ENCODE measurements at regions not wholly inside any gene's neighbourhood (a gene's known extent, or its start where the extent isn't known, plus 50 kb on each side); places are given as distances from the start of the nearest gene placed in this dataset.
"Not testable (repeated sequence)": the region's sequence is repeated elsewhere in the genome, so short reads cannot be mapped to it uniquely, and the experiment has no call there.

- Histone ChIP-seq H3K27me3 (no peaks in the 10 kb centered on the region), H3K9me3 (no peaks in the 10 kb centered on the region), H3K36me3 (no peaks in the 10 kb centered on the region), H3K4me3 (no peak overlapping the region), H3K27ac (no peak overlapping the region), H3K4me1 (no peaks in the 10 kb centered on the region)
- no peak for TF ChIP-seq EP300 (IDR thresholded peaks at IDR 0.05; ENCODE audit: low read depth)
- no peak for TF ChIP-seq POLR2AphosphoS5 (IDR thresholded peaks at IDR 0.05)
- no peak for TF ChIP-seq POLR2A (IDR thresholded peaks at IDR 0.05)
- TF ChIP-seq, protein P1, sequence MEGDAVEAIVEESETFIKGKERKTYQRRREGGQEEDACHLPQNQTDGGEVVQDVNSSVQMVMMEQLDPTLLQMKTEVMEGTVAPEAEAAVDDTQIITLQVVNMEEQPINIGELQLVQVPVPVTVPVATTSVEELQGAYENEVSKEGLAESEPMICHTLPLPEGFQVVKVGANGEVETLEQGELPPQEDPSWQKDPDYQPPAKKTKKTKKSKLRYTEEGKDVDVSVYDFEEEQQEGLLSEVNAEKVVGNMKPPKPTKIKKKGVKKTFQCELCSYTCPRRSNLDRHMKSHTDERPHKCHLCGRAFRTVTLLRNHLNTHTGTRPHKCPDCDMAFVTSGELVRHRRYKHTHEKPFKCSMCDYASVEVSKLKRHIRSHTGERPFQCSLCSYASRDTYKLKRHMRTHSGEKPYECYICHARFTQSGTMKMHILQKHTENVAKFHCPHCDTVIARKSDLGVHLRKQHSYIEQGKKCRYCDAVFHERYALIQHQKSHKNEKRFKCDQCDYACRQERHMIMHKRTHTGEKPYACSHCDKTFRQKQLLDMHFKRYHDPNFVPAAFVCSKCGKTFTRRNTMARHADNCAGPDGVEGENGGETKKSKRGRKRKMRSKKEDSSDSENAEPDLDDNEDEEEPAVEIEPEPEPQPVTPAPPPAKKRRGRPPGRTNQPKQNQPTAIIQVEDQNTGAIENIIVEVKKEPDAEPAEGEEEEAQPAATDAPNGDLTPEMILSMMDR (IDR thresholded peaks at IDR 0.05): no peak
- intact Hi-C loops (cut with DNase I; ENCODE audit: low total_unique reads): loop anchor here (2.0 kb wide), 1 partner anchor 202 kb away; no protein-coding TSS in a partner anchor
- DNase-seq: no peak
- in situ Hi-C loops (cut with MboI; ENCODE audit: low pct_ligation_motif_present in 1 of 4, low pct_unique_long_range_greater_than_20kb in 1 of 4, low sequenced_read_pairs in 3 of 4): no loop called here
- WGBS, 2 donors (ENCODE audit: low coverage in 1 of 2): 56% methylated on average over 4 of the region's 4 CpGs; no CpG with 5 or more reads in 1 of the 2 donors
Observed at GRCh38 chrX:118261151-118261550, 84.8 kb upstream of the WDR44 start.

DNA sequence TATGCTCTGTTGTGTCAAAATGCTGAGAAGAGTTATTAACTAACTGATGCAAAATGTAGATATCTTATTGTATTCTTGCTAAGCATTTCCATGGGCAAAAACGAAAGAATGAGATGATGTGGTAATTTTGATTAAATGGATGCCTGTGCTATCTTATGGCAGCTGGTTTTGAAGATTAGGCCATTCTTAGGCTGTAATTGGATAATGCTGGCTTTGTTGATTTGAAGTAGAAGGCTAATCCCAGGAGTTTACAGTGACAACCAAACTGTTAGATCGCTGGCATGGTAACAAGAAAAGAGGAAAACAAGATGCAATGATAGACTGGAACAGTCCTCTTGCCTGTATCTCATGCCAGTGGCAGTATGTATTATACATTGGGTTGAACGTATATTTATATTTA is 74.1 kb upstream of the WDR44 start:
- Histone ChIP-seq H3K9me3 (no peaks in the 10 kb centered on the region), H3K36me3 (no peaks in the 10 kb centered on the region), H3K4me3 (no peak overlapping the region), H3K4me1 (no peaks in the 10 kb centered on the region), H3K27me3 (no peaks in the 10 kb centered on the region), H3K27ac (no peak overlapping the region)
- TF ChIP-seq POLR2A (IDR thresholded peaks at IDR 0.05) (no peak), EP300 (IDR thresholded peaks at IDR 0.05; ENCODE audit: low read depth) (no peak), POLR2AphosphoS5 (IDR thresholded peaks at IDR 0.05) (no peak)
- TF ChIP-seq, protein P1 (IDR thresholded peaks at IDR 0.05): no peak
- no peak for DNase-seq
- WGBS, 2 donors (ENCODE audit: low coverage in 1 of 2): 38 to 62% methylated on average over 1 to 3 of the region's 3 CpGs
- in situ Hi-C loops (cut with MboI; ENCODE audit: low pct_ligation_motif_present in 1 of 4, low pct_unique_long_range_greater_than_20kb in 1 of 4, low sequenced_read_pairs in 3 of 4) (no loop called here), intact Hi-C loops (cut with DNase I; ENCODE audit: low total_unique reads) (no loop called here)

GRCh38 chrX:118272242-118272641 is 73.7 kb upstream of the WDR44 start:
- in situ Hi-C loops (cut with MboI; ENCODE audit: low pct_ligation_motif_present in 1 of 4, low pct_unique_long_range_greater_than_20kb in 1 of 4, low sequenced_read_pairs in 3 of 4): no loop called here
- no peaks in the 10 kb centered on the region for H3K4me1 ChIP-seq
- H3K4me3 ChIP-seq: no peak overlapping the region
- DNase-seq: no peak
- no peaks in the 10 kb centered on the region for H3K36me3 ChIP-seq
- TF ChIP-seq, protein P1 (IDR thresholded peaks at IDR 0.05): no peak
- TF ChIP-seq POLR2A (IDR thresholded peaks at IDR 0.05) (no peak), EP300 (IDR thresholded peaks at IDR 0.05; ENCODE audit: low read depth) (no peak), POLR2AphosphoS5 (IDR thresholded peaks at IDR 0.05) (no peak)
- H3K9me3 ChIP-seq: no peaks in the 10 kb centered on the region
- no peak overlapping the region for H3K27ac ChIP-seq
- H3K27me3 ChIP-seq: no peaks in the 10 kb centered on the region
- intact Hi-C loops (cut with DNase I; ENCODE audit: low total_unique reads): no loop called here

DNA sequence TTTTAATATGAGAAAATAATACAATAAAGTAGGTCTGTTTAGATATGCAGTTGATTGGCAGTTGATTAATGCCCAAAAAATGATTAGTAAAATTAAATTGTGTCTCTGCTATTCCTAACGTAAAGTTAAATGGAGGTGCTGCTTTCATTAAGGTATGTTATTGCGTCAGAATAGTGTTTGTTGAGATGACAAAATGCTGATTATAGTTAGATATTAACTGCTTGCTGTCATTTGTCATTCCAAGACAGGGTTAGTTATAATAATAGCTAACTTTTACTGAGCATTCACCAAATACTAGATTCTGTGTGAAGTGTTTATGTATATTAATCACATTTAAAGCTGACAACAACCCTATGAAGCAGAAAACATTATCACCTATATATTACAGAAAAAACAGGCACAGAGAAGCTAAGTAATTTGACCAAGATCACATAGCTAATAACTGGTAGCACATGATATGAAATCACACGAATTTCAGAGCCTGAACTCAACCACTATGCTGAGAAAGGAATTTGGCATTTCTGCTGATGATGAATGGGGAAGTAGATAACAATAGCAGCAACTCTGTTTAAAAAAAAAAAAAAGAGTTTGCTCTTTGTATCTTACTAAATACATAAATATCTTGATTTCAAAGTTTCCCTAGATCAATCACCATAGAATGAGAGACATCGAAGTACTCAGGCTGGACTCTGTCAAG is 59.7 kb upstream of the WDR44 start:
- no peak for DNase-seq
- H3K4me3 ChIP-seq: no peak overlapping the region
- no peak overlapping the region for H3K27ac ChIP-seq
- H3K9me3 ChIP-seq: no peaks in the 10 kb centered on the region
- in situ Hi-C loops (cut with MboI; ENCODE audit: low pct_ligation_motif_present in 1 of 4, low pct_unique_long_range_greater_than_20kb in 1 of 4, low sequenced_read_pairs in 3 of 4): no loop called here
- TF ChIP-seq EP300 (IDR thresholded peaks at IDR 0.05; ENCODE audit: low read depth) (no peak), POLR2AphosphoS5 (IDR thresholded peaks at IDR 0.05) (no peak), POLR2A (IDR thresholded peaks at IDR 0.05) (no peak)
- TF ChIP-seq, protein P1 (IDR thresholded peaks at IDR 0.05): no peak
- 58 to 60% methylated on average over 4 of the region's 4 CpGs for WGBS, 2 donors (ENCODE audit: low coverage in 1 of 2)
- H3K36me3 ChIP-seq: no peaks in the 10 kb centered on the region
- intact Hi-C loops (cut with DNase I; ENCODE audit: low total_unique reads): no loop called here
- no peaks in the 10 kb centered on the region for H3K27me3 ChIP-seq
- H3K4me1 ChIP-seq: no peaks in the 10 kb centered on the region

DNA sequence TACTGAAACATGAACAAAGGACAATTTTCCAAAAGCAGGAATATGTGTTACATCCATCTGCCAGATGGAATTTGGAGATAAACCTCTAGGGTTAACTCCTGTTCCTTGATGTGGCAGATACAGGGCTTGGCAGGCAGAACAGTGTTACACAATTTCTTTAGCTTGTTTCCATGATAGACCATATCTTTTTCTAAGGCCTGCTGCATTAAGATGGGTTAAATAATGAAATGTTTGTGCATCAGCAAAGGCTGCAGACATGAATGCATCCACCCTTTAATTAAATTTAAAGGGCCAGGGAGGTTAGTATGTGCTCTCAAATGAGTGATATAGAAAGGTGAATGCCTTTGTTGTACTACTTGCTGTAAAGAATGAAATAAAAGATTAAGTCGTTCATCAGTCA is 50.1 kb upstream of the WDR44 start:
- DNase-seq, H3K4me1 ChIP-seq: not testable (repeated sequence)
- 61 to 80% methylated on average over 1 of the region's 1 CpG for WGBS, 2 donors (ENCODE audit: low coverage in 1 of 2)

More for the DNA sequence above, 50.1 kb upstream of the WDR44 start:
- H3K27me3 ChIP-seq; H3K36me3 ChIP-seq; in situ Hi-C loops (cut with MboI; ENCODE audit: low pct_ligation_motif_present in 1 of 4, low pct_unique_long_range_greater_than_20kb in 1 of 4, low sequenced_read_pairs in 3 of 4); intact Hi-C loops (cut with DNase I; ENCODE audit: low total_unique reads); H3K27ac ChIP-seq; H3K4me3 ChIP-seq; H3K9me3 ChIP-seq: not testable (repeated sequence)

Data from transverse colon (tissue), 4 donors.